ENCODE measurements at regions not wholly inside any gene's neighbourhood (a gene's known extent, or its start where the extent isn't known, plus 50 kb on each side); places are given as distances from the start of the nearest gene placed in this dataset.

DNA sequence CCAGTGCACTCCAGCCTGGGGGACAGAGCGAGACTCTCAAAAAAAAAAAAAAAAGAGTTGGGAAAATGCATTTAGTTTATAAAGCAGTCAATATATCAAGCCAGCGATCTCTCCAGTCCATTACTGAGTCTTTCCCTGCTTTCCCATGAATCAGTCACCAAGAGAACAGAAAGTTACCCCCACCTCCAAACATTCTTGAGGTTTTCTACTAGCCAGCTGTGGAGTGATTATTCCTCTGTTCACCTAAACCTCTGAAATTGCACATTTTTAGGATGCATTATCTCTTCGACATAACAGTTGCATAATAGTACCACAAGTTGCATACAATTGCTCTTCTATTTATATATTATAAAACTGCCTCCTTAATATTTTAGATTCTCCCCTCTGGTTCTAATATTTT is 134.8 kb upstream of the DIO3 start:
- Histone ChIP-seq H3K4me1 (no peaks in the 10 kb centered on the region), H3K27me3 (no peaks in the 10 kb centered on the region), H3K36me3 (no peaks in the 10 kb centered on the region), H3K9me3 (peaks cover 0 to 30% of the 10 kb centered on the region in 2 donors), H3K27ac (no peak overlapping the region), H3K4me3 (no peak overlapping the region)
- DNase-seq (ENCODE audit: low spot score) = no peak
- TF ChIP-seq, protein P1, sequence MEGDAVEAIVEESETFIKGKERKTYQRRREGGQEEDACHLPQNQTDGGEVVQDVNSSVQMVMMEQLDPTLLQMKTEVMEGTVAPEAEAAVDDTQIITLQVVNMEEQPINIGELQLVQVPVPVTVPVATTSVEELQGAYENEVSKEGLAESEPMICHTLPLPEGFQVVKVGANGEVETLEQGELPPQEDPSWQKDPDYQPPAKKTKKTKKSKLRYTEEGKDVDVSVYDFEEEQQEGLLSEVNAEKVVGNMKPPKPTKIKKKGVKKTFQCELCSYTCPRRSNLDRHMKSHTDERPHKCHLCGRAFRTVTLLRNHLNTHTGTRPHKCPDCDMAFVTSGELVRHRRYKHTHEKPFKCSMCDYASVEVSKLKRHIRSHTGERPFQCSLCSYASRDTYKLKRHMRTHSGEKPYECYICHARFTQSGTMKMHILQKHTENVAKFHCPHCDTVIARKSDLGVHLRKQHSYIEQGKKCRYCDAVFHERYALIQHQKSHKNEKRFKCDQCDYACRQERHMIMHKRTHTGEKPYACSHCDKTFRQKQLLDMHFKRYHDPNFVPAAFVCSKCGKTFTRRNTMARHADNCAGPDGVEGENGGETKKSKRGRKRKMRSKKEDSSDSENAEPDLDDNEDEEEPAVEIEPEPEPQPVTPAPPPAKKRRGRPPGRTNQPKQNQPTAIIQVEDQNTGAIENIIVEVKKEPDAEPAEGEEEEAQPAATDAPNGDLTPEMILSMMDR (IDR thresholded peaks at IDR 0.05) = no peak

DNA sequence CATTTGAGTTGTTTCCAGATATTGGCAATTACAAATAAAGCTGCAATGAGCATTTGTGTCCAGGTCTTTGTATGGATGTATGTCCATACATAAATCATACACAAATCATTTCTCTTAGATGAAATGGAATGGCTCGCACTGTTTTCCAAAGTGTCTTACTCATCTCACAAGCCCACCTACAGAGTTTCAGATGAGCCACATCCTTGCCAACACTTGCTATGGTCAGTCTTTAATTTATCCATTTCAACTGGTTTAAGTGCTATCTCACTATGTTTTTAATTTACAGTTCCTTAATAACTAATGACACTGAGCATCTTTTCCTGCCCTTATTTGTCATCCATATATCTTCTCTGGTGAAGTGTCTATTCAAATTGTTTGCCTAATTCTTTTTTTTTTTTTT is 132.9 kb upstream of the DIO3 start:
- no peak for DNase-seq (ENCODE audit: low spot score)

DNA sequence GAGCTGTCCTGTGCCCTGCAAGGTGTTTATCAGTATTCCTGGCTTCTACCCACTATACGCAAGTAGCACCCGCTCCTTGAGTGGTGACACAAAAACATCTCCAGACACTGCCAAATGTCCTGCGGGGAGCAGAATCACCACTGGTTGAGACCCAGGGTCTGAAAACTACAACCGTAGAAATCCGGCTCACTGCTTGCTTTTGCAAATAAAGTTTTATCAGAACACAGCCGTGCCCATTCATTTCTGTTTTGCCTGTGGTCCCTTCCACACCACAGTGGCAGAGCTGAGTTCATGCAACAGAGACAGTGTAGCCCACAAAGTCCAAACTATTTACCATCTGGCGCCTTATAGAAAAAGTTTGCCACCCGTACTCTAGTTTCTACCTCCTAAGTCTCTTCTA is 125.7 kb upstream of the DIO3 start:
- Histone ChIP-seq H3K4me1 (no peaks in the 10 kb centered on the region), H3K36me3 (no peaks in the 10 kb centered on the region), H3K9me3 (no peaks in the 10 kb centered on the region), H3K4me3 (no peak overlapping the region), H3K27me3 (no peaks in the 10 kb centered on the region), H3K27ac (no peak overlapping the region)
- no peak for DNase-seq (ENCODE audit: low spot score)
- TF ChIP-seq, protein P1 (IDR thresholded peaks at IDR 0.05) = no peak

More for the DNA sequence above, 132.9 kb upstream of the DIO3 start:
- TF ChIP-seq, protein P1 (IDR thresholded peaks at IDR 0.05) = no peak
- Histone ChIP-seq H3K9me3 (peaks cover 0 to 30% of the 10 kb centered on the region in 2 donors), H3K4me1 (no peaks in the 10 kb centered on the region), H3K27me3 (no peaks in the 10 kb centered on the region), H3K36me3 (no peaks in the 10 kb centered on the region), H3K4me3 (no peak overlapping the region), H3K27ac (no peak overlapping the region)

DNA sequence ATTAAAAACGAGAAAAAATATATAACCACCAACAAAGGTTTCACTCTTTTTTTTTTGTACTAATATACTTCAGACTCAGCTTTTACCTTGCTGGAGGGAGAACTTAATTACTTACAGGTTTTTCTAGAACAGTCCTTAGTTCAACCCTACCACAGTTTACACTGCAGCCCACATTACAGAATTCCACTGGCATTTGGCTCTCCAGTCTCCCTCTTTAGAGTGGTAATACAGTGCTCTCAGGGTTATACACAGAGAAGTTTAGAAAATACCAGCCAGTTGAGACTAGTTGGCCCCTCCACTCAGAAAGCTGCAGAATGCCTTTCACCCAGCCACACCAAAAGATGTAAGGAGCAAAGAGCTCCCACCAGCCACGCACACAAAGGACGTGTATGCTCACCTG is 122.3 kb upstream of the DIO3 start:
- no peaks in the 10 kb centered on the region for H3K27me3 ChIP-seq
- no peaks in the 10 kb centered on the region for H3K9me3 ChIP-seq
- TF ChIP-seq, protein P1 (IDR thresholded peaks at IDR 0.05) = no peak
- no peaks in the 10 kb centered on the region for H3K36me3 ChIP-seq
- DNase-seq (ENCODE audit: low spot score) = peak; percentile 30
- H3K4me3 ChIP-seq = no peak overlapping the region
- H3K27ac ChIP-seq = no peak overlapping the region
- no peaks in the 10 kb centered on the region for H3K4me1 ChIP-seq

DNA sequence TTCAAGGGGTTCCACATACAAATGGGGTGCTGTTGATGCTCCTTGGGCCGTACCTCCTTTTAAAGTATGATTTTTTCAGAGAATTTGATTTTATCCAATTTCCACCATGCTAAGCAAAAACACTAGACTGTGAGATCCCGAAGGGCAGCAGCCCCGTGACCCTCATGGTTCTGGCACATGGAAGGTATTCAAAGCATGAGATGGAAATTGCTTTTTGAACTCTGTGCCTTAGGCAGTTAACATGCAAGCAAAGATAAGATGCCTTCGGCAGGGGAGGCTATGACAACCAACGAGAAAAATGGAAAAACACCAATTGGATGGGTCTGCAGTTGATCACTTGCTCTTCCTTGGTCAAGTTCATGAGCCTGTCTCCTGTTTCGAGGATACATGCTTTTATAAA is 120.8 kb upstream of the DIO3 start:
- Histone ChIP-seq H3K4me3 (no peak overlapping the region), H3K9me3 (no peaks in the 10 kb centered on the region), H3K27me3 (no peaks in the 10 kb centered on the region), H3K27ac (no peak overlapping the region), H3K4me1 (no peaks in the 10 kb centered on the region), H3K36me3 (no peaks in the 10 kb centered on the region)
- TF ChIP-seq, protein P1 (IDR thresholded peaks at IDR 0.05) = no peak
- DNase-seq (ENCODE audit: low spot score) = no peak

DNA sequence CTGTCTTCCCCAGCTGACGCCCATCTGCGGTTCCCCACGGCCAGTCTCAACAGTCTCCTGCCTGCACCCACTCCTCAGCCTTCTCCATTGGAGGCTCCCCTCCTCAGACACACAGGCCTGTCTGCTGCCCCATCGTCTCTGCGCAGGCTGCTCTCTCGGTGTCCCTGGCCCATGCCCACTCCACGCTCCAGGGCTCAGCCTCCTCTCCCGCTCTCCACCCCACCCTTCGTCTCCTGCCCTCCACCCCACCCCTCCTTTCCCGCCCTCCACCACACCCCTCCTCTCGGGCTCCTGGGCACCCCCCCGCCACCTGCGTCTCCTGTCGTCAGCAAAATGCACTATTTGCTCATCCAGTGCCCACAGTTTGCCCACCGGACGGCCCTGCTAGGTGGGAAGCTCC is 119.6 kb upstream of the DIO3 start:
- Histone ChIP-seq H3K36me3 (no peaks in the 10 kb centered on the region), H3K9me3 (no peaks in the 10 kb centered on the region), H3K4me3 (no peak overlapping the region), H3K4me1 (no peaks in the 10 kb centered on the region), H3K27me3 (no peaks in the 10 kb centered on the region), H3K27ac (no peak overlapping the region)
- TF ChIP-seq, protein P1 (IDR thresholded peaks at IDR 0.05) = no peak
- DNase-seq (ENCODE audit: low spot score) = no peak

Data from right atrium auricular region (tissue), 2 donors.